Endothelial cell (in vitro differentiated cells): ENCODE measurements at regions not wholly inside any gene's neighbourhood (a gene's known extent, or its start where the extent isn't known, plus 50 kb on each side); places are given as distances from the start of the nearest gene placed in this dataset.

ENCODE experiments used
- DNase-seq: peaks from one replicate; pipeline ENCODE4 v3.0.0; 2021; ENCODE audit warnings: low spot score
- H3K27ac Mint-ChIP-seq: one replicate; pipeline ENCODE4 v1.8.0; 2021; ENCODE audit warnings: mixed read lengths, inconsistent platforms; ENCODE audit not compliant: unreplicated experiment
- H3K27me3 Mint-ChIP-seq: one replicate; pipeline ENCODE4 v1.8.0; 2021; ENCODE audit warnings: mild to moderate bottlenecking, moderate library complexity, mixed read lengths, inconsistent platforms; ENCODE audit not compliant: unreplicated experiment
- H3K36me3 Mint-ChIP-seq: one replicate; pipeline ENCODE4 v1.8.0; 2021; ENCODE audit warnings: mild to moderate bottlenecking, low read depth, mixed read lengths, inconsistent platforms; ENCODE audit not compliant: unreplicated experiment
- H3K4me1 Mint-ChIP-seq: one replicate; pipeline ENCODE4 v1.8.0; 2021; ENCODE audit warnings: mild to moderate bottlenecking, mixed read lengths, inconsistent platforms; ENCODE audit not compliant: unreplicated experiment
- H3K4me3 Mint-ChIP-seq: one replicate; pipeline ENCODE4 v1.8.0; 2021; ENCODE audit warnings: mild to moderate bottlenecking, mixed read lengths, inconsistent platforms; ENCODE audit not compliant: unreplicated experiment
- H3K9me3 Mint-ChIP-seq: one replicate; pipeline ENCODE4 v1.8.0; 2021; ENCODE audit warnings: mixed read lengths, inconsistent platforms; ENCODE audit not compliant: unreplicated experiment
- TF ChIP-seq, protein P1 (sequence below): fragments of 200-600 bp; sonication (generic); IDR thresholded peaks from one replicate; pipeline ENCODE4 v1.5.0; 2021; ENCODE audit warnings: antibody characterized with exemption; ENCODE audit not compliant: unreplicated experiment

DNA sequence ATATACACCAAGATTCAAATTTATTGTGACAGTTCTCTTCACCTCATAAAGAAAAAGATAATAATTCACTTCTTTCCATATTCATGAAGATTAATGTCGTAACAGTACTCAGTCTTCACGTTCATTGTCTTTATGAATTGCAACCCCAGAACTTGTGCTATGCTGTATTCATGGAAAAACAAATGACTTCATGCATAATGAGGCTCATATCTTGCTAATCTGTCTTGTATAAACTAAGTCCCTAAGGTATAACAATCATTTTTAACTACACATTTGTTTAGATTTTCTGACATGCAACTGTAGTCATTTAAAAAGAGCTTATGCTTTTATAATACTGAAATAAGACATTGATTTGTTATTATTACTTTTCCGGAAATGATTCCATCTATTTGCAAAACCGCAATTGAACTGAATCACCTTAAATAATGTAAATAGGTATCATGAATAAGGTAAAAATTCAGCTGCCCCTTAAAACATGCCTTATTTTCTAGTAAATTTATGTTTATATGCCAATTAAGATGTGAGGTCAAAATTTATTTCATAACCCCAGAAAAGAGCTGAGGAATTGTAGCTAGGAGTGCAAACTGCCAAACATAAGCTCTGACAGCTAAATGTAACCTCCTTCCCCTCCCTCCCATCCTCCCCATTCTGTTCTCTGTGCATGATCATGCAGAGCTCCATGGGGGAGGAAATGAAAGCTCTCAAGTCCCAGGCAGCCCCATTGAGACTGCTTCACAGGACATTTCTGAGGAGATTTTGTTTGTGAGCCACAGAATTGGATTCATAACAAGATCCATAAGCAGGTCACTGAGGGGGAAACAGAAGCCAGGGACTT lies 301.6 kb downstream of the ATP23 start:
- Mint-ChIP-seq H3K4me3 (no peak overlapping the region), H3K27me3 (no peaks in the 10 kb centered on the region), H3K27ac (no peak overlapping the region), H3K9me3 (no peaks in the 10 kb centered on the region), H3K36me3 (peaks cover 3% of the 10 kb centered on the region), H3K4me1 (no peaks in the 10 kb centered on the region)
- TF ChIP-seq, protein P1, sequence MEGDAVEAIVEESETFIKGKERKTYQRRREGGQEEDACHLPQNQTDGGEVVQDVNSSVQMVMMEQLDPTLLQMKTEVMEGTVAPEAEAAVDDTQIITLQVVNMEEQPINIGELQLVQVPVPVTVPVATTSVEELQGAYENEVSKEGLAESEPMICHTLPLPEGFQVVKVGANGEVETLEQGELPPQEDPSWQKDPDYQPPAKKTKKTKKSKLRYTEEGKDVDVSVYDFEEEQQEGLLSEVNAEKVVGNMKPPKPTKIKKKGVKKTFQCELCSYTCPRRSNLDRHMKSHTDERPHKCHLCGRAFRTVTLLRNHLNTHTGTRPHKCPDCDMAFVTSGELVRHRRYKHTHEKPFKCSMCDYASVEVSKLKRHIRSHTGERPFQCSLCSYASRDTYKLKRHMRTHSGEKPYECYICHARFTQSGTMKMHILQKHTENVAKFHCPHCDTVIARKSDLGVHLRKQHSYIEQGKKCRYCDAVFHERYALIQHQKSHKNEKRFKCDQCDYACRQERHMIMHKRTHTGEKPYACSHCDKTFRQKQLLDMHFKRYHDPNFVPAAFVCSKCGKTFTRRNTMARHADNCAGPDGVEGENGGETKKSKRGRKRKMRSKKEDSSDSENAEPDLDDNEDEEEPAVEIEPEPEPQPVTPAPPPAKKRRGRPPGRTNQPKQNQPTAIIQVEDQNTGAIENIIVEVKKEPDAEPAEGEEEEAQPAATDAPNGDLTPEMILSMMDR, result no peak
- DNase-seq, result no peak

DNA sequence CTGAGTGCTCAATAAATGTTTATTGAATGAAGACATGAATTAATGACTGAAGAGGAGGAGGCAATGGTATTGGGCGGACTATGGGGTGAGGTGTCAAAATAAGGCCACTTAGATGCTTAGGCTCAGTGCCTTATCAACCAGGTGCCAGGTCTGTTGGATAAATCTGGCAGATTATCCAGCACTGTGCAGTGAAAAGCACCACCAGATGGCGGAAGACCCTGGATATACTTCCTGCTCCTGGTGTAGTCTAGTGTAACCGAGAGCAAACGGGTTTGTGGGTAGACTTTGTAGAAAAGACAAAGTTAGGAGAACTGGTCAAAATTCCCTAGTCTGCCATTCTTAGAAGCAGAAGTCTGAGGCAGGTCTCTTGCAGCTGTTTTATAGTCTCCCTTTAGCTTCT lies 306.3 kb downstream of the ATP23 start:
- no peak overlapping the region for H3K27ac Mint-ChIP-seq

DNA sequence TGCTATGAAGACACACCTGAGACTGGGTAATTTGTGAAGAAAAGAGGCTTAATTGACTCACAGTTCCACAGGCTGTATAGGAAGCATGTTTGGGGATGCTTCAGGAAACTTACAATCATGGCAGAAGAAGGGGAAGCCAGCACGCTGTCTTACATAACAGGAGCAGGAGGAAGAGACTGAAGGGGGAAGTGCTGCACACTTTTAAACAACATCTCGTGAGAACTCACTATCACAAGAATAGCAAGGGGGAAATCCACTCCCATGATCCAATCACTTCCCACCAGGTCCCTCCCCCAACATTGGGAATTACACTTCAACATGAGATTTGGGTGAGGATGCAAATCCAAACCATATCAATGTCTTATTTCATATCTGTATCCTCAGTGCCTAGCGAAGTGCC lies 307.2 kb downstream of the ATP23 start:
- H3K4me1 Mint-ChIP-seq, result peaks cover 12% of the 10 kb centered on the region
- H3K36me3 Mint-ChIP-seq, result peaks cover 3% of the 10 kb centered on the region
- TF ChIP-seq, protein P1, result no peak
- DNase-seq, result no peak
- H3K9me3 Mint-ChIP-seq, result no peaks in the 10 kb centered on the region
- no peaks in the 10 kb centered on the region for H3K27me3 Mint-ChIP-seq
- no peak overlapping the region for H3K4me3 Mint-ChIP-seq
- no peak overlapping the region for H3K27ac Mint-ChIP-seq

More for the DNA sequence above, 306.3 kb downstream of the ATP23 start:
- Mint-ChIP-seq H3K36me3 (peaks cover 3% of the 10 kb centered on the region), H3K27me3 (no peaks in the 10 kb centered on the region), H3K9me3 (no peaks in the 10 kb centered on the region), H3K4me3 (peak overlapping the region; percentile 8), H3K4me1 (peaks cover 12% of the 10 kb centered on the region)
- DNase-seq, result no peak
- TF ChIP-seq, protein P1, result no peak

DNA sequence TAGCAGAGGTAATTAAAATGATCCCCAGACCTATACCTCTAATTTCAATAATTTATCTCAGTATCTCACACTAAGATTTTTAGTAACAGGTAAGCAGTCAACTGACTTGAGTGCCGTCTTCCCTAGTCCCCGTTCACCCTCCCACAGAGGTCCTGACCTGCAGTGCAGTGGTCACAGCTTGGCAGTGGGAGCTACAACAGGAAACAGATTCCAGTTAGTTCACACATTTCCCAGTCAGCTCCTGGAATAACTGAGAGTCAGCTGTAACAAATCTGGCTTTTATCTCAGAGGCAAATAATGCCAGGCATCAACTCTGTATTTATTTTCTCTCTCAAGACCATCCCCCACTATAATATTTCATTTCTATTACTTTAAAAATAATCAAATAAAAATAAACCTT lies 308.2 kb downstream of the ATP23 start:
- no peak overlapping the region for H3K4me3 Mint-ChIP-seq
- no peaks in the 10 kb centered on the region for H3K27me3 Mint-ChIP-seq
- H3K27ac Mint-ChIP-seq, result peak overlapping the region; percentile 57
- DNase-seq, result no peak
- TF ChIP-seq, protein P1, result no peak
- H3K36me3 Mint-ChIP-seq, result peaks cover 3% of the 10 kb centered on the region
- peaks cover 15% of the 10 kb centered on the region for H3K4me1 Mint-ChIP-seq
- H3K9me3 Mint-ChIP-seq, result no peaks in the 10 kb centered on the region

DNA sequence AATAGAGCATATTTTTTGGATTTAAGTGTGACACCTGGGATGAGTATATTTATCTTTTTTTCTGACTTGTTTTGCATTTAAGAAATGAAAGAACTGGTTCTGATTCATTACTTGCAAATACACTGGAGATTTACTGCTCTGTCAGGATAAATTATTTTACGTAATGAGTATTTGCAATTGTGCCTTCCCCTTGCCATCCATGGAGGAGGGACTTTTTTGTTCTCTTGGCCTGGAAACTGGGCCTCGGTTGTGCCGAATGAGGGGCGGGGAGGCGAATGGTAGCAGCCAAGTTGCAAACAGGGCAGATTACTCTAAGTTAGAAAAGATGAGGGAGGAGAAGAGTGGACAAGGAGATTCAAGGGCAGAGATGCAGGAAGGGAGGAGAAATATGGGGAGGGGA lies 308.7 kb downstream of the ATP23 start:
- Mint-ChIP-seq H3K27me3 (no peaks in the 10 kb centered on the region), H3K36me3 (peaks cover 3% of the 10 kb centered on the region), H3K27ac (no peak overlapping the region), H3K9me3 (no peaks in the 10 kb centered on the region), H3K4me3 (no peak overlapping the region), H3K4me1 (peaks cover 17% of the 10 kb centered on the region)
- DNase-seq, result no peak
- TF ChIP-seq, protein P1, result no peak
